PC-9 (cell line): ENCODE measurements at regions not wholly inside any gene's neighbourhood (a gene's known extent, or its start where the extent isn't known, plus 50 kb on each side); places are given as distances from the start of the nearest gene placed in this dataset.

Source experiments
- EZH2 ChIP-seq: fragments of 200-600 bp; sonication (generic); IDR thresholded peaks from 2 replicates; pipeline ENCODE4 v1.8.0; 2017; ENCODE audit warnings: antibody characterized with exemption, low read depth
- TF ChIP-seq, protein P1 (sequence below): fragments of 200-600 bp; sonication (generic); conservative IDR thresholded peaks from 2 replicates; pipeline ENCODE4 v1.6.1; 2017; ENCODE audit warnings: mixed run types, antibody characterized with exemption, mild to moderate bottlenecking, moderate library complexity

DNA sequence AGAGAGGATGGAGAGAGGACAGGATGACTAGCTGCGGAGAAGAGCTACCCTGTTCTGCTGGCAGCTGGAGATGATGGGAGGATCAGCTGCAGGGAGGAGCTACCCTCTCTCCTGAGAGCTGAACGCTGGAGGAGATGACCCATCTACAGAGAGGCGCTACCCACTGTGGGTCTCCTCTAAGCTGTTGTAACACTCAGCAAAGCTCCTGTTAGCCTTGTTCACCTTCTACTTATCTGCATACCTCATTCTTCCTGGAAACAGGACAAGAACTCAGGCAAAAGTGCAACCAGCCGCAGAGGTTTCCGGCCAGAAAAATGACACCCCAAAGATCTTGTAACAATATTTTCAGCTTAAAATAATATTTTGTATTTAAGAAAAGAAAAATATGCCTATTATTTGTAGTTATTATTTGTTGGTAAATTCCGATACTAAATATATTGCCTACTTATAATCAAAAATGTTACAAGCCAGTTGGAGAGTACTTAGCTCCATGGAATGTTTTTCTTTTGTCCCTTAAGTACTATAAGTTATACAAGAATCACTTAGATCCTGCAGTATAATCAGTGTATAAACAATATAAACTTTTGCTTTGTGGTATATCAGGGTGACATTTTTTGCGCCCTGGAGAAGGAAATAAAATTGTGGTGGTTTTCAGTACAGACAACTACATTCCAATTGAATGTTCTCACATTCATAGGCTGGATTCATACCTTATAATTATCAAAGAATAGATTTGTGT lies 1188.0 kb upstream of the CADM2 start:
- TF ChIP-seq, protein P1, sequence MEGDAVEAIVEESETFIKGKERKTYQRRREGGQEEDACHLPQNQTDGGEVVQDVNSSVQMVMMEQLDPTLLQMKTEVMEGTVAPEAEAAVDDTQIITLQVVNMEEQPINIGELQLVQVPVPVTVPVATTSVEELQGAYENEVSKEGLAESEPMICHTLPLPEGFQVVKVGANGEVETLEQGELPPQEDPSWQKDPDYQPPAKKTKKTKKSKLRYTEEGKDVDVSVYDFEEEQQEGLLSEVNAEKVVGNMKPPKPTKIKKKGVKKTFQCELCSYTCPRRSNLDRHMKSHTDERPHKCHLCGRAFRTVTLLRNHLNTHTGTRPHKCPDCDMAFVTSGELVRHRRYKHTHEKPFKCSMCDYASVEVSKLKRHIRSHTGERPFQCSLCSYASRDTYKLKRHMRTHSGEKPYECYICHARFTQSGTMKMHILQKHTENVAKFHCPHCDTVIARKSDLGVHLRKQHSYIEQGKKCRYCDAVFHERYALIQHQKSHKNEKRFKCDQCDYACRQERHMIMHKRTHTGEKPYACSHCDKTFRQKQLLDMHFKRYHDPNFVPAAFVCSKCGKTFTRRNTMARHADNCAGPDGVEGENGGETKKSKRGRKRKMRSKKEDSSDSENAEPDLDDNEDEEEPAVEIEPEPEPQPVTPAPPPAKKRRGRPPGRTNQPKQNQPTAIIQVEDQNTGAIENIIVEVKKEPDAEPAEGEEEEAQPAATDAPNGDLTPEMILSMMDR = no peak
- TF ChIP-seq EZH2 = no peak
